ENCODE measurements at regions not wholly inside any gene's neighbourhood (a gene's known extent, or its start where the extent isn't known, plus 50 kb on each side); places are given as distances from the start of the nearest gene placed in this dataset.
"Not testable (repeated sequence)": the region's sequence is repeated elsewhere in the genome, so short reads cannot be mapped to it uniquely, and the experiment has no call there.

DNA sequence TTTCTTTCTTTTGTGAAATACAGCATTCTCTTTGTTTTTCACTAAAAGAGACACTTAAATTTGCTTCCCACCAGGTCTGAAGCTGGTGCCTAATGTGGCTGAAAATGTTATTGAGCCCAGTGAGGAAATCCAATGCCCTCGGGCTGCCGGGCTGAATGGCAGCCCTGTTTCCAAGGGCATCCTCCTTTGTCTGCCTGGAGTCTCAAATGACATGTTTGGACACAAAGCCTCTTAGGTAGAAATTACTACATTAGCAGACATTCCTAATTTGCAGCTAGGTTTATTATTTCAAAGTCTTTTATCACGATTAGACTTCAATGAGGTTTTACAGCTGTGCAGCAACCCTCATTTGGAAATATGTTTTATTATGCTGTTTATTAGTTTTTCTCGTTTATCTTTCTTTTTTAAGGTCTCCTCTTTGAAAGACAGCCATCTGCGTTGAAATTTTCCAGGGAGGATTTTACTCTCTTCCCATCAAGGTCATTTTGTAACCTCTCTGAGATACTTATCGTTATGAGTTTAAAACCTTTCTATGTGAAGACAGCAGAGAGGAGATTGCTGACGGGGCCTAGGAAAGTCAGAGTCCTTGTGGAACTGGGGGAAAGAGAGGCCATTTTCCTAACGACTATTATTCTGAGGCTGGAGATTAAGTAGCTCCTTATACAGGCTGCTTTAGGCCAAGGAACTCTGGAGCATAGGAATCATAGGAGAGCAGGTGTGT lies 59.0 kb upstream of the ZNF532 start:
- peak; percentile 51 for DNase-seq (ENCODE audit: low read depth)

DNA sequence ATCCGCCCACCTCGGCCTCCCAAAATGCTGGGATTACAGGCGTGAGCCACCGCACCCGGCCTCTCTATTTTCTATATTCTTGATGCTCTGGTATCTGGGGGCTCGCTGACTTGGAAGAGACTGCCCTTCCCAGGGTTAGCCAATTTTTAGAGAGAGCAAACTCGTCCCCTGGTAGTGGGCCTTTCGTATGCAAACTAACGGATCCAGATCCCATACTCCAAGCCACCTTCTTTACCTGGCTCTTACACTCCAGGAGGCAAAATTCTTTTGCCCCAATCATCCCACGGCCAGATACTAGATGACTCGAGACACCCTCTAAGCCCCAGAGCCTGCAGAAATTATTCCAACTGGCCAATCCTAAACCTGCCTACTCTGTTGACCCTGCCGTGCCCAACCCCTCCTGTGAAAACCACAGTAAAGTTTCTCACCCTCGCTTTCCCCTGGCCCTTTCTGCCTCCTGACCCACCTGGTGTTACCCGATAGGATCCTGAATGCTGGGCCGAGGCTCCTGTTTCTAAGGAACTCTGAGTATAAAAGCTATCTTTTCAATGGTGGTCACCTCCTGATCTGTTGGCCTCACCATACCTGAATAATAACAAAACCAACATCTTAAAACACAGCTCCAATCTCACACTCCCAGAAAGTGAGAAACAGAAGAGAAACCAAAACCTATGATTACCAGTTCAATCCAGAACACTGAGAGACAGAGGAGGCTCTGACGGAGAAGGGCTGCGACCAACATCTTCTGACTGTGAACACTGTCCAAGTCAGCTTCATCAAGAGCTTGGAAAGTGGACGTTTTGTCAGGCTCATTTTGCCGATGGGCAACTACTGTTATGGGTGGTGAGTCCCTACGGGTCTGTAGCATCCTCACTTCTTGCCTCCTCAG lies 57.6 kb upstream of the ZNF532 start:
- no peak for DNase-seq (ENCODE audit: low read depth)

GRCh38 chr18:58807766-58808165 lies 56.9 kb upstream of the ZNF532 start:
- no peak for DNase-seq (ENCODE audit: low read depth)

DNA sequence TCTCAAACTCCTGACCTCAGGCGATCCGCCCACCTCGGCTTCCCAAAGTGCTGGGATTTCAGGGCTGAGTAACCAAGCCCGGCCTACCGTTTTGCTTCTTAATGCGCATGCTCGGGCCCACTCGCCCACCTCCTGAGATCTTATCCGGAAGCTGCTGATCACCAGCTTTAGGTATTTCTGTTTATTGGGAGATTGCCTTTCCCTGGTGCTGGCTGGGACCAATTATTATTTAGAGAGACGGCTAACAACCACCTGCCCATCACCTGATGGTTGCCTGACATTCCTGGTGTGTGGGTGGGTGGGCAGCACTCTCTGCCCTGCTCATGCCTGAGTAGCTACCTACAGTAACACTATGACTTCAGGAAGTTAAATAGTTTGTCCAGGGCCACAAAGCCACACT lies 56.3 kb upstream of the ZNF532 start:
- no peak for DNase-seq (ENCODE audit: low read depth)

DNA sequence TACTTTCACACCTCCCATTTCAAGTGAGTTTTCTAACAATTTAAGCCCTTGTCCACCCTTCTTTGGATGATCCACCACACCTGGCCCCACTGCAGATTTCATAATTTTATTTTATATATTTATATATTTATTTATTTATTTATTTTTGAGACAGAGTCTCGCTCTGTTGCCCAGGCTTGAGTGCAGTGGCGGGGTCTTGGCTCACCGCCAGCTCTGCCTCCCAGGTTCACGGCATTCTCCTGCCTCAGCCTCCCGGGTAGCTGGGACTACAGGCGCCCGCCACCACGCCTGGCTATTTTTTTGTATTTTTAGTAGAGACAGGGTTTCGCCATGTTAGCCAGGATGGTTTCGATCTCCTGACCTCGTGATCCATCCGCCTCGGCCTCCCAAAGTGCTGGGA lies 52.8 kb upstream of the ZNF532 start:
- DNase-seq (ENCODE audit: low read depth) = not testable (repeated sequence)

GRCh38 chr18:58813105-58813504 lies 51.6 kb upstream of the ZNF532 start:
- DNase-seq (ENCODE audit: low read depth) = no peak

GRCh38 chr18:58813561-58814225 lies 51.0 kb upstream of the ZNF532 start:
- DNase-seq (ENCODE audit: low read depth) = no peak

DNA sequence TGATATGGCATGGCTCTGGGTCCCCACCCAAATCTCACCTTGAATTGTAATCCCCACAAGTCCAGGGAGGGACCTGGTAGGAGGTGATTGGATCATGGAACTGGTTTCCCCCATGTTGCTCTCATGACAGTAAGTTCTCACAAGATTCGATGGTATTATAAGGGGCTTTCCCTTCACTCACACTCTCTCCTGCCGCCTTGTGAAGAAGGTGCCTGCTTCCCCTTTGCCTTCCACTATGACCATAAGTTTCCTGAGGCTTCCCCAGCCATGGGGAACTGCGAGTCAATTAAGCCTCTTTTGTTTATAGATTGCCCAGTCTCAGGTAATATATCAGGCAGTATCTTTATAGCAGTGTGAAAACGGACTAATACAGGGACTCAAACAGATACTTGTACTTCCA lies 50.4 kb upstream of the ZNF532 start:
- DNase-seq (ENCODE audit: low read depth) = no peak

Data from RPMI7951 (cell line).